ENCODE measurements at regions not wholly inside any gene's neighbourhood (a gene's known extent, or its start where the extent isn't known, plus 50 kb on each side); places are given as distances from the start of the nearest gene placed in this dataset.

DNA sequence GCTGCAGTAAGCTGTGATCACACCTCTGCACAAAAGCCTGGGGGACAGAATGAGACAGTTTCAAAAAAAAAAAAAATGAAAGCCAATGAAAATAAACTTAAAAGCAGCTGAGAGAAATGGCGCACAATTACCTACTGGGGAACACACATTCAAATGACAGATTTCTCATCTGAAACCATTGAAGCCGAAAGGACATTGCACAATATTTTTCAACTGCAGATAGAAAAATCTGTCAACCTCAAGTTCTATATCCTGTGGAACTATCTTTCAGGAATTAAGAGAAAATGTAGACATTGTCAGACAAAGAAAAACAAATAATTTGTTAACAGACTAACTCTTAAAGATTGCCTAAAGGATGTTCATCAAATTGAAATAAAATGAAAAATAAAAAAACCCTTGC is 442.8 kb downstream of the MATN1 start:
- DNase-seq, result no peak

DNA sequence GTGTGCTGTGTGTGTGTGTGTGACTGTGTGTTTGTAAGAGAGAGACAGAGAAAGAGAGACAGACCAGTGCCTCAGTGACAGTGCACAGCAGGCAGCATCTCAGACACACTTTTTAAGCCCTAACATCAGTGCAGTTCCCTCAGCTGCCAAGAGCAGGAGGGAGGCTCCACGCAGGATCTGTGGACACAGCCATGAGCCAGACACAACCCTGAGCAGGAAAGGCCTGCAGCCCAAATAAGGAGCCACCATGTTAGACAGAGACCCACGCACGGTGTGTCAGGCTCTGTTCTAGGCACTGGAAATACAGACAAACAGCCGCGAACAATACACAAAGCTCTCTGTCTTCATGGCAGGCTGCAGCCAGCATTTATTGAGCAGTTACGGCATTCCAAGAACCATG is 445.5 kb downstream of the MATN1 start:
- DNase-seq, result no peak

DNA sequence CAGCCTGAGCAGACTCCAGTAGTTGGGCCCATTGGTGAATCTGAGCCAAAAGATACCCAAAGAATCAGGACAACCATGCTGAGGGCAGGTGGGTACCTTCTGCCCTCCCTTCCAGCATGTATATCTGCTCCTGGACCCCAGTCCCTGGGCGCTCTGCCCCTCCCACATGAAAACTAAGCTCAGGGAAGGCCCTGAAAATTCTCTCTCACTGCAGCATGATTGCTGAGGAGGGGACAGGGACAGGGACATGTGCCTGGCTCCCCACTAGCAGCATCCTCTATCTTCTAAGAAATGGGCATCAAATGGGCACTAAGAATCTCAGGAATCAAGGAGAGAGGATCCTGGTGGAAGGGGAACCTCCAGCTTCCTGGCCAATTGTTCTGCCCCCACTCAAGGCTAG is 446.0 kb downstream of the MATN1 start:
- no peak for DNase-seq

DNA sequence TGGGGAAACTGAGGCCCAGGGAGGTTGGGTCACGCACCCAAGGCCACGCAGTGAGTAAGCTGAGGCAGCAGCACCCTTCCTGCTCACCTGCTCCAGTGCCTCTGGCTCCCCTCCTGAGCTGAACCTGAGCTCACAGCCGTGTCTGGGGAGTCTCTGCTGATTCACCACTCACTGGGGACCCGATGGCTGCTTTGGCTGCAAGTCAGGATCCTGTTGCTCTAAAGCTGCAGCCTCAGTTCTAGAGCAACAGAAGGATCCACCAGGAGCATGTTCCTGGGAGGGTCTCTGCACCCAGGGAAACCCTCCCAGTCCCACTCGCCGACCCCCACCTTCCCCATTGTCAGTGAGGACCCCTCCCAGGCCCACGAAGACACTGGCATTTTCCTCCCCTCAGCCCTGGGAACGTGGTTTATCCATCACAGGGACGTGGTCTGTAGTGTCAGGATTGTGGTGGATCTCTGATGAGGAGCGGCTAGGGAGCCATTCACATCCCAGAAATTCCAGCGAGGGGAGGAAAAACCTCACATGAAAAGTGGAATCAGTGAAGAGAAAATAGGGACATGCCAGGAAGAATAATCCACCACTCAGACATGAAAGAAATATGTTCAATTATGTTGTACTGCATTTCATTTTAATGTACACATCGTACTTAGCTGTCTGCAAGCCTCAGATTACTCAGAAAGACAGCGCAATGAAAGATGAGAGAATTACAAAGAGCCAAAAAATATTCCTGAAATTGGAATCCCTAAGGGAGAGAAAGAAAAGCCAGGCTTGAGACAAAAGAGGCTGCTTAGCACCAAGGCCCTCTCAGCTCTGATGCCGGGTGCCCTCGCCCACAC is 447.2 kb downstream of the MATN1 start:
- DNase-seq, result no peak

GRCh38 chr1:30274976-30275621 is 448.3 kb downstream of the MATN1 start:
- DNase-seq, result no peak

GRCh38 chr1:30274173-30274970 is 449.0 kb downstream of the MATN1 start:
- no peak for DNase-seq

- DNase-seq, result no peak
Measured at GRCh38 chr1:30273456-30273855, 449.9 kb downstream of the MATN1 start.

- DNase-seq, result no peak
Measured at GRCh38 chr1:30273021-30273325, 450.4 kb downstream of the MATN1 start.

DNA sequence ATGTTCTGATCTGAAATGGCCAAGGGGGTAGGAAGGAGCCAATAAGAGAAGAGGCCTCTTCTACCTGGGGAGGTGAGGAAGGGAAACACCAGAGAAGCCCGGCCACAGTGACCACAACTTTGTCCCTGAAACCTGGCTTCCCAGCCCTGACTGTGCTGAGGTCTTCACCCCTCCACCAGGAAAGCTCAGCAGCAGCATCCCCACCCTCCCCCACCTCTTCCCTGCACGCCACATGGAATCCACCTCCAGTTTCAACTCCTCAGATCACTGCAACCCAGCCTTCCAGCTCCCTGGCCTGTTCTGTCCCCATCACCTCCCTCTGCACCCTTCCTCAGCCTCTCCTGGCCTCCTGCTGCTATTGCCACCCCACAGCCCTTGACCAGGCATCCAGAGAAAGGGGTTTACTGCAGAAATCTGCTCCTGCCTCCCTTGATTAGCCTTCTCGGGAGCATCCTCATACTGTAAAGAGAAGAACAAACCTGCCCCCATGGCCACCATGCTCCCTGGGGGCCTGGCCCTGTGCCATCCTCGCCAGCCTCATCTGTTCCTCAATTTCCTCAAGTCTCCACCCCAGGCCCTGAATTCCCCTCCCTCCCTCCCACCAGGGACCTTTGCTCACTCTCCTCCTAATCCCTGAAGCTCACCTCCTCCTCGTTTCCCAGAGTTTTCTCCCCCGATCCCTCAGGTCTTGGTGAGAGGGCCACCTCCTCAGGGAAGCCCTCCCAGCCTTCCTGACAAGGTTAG is 450.9 kb downstream of the MATN1 start:
- no peak for DNase-seq

DNA sequence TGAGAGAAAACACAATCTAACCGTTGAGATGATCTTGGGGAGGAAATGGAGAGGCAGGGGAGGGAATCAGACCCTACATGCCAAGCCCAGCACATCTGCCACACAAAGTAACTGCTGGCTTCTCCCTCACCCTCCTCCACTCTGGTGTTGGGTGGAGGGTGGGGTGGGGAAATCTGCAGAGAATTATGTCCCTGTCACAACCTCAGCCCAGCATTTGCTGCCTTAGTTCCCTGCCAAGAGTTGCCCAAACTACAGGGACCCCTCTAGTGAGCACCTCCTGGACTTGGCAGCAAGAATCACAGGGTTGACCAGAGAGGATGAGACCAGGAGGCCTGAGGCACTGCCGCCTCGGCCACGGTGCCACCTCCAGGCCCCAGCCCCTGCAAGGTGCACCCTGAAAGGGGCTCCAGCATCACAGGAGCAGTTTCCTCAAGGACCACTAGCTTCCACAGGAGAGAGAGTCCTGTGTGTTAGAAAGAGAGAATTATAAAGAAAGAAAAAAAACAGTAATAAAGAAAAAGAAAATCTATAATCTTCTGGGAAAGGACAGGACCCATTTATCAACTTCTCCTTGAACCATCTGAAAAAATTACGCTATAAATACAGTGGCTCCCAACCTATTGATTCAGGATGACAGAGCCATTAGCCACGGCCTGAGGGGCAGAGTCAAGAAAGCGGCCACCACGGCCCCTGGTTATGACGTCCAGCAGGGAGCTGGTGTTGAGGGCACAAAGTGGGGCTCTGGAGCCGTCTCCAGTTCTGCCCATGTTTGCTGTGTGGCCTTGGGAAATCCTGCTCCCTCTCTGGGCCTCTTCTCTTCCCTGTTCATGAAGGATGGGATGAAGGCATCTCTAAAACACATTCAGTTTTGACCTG is 451.7 kb downstream of the MATN1 start:
- no peak for DNase-seq

DNA sequence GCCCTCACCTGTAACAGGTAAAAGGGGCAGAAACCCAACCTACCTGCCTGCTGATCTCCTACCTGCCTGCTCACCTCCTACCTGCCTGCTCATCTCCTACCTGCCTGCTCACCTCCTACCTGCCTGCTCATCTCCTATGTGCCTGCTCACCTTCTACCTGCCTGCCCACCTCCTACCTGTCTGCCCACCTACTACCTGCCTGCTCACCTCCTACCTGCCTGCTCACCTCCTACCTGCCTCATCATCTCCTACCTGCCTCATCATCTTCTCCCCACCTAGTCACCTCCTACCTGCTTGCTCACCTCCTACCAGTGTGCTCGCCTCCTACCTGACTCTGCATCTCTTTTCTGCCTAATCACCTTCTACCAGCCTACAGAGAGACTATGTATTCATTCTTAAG is 452.9 kb downstream of the MATN1 start:
- no peak for DNase-seq

GRCh38 chr1:30268923-30269666 is 454.3 kb downstream of the MATN1 start:
- DNase-seq, result no peak

- no peak for DNase-seq
Measured at GRCh38 chr1:30267856-30268255, 455.5 kb downstream of the MATN1 start.

GRCh38 chr1:30267046-30267445 is 456.3 kb downstream of the MATN1 start:
- no peak for DNase-seq

- DNase-seq, result no peak
Measured at GRCh38 chr1:30265127-30266070, 458.0 kb downstream of the MATN1 start.

DNA sequence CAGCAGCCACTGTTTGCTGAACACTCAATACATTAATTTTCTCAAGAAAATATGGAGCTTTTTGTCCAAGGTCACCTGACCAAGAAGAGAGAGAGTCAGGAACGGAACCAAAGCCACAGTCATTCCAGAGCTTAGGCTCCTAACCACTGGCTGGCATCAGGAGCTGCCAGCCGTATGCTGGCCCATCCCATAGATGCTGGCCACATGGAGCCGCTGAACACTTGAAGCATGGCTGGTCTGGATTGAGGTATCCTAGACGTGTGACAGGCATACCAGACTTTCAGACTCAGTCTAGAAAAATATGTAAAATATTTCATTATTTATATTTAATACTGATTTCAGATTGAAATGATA is 458.7 kb downstream of the MATN1 start:
- DNase-seq, result no peak

- DNase-seq, result no peak
Measured at GRCh38 chr1:30263888-30264671, 459.3 kb downstream of the MATN1 start.

- no peak for DNase-seq
Measured at GRCh38 chr1:30263405-30263804, 460.0 kb downstream of the MATN1 start.

GRCh38 chr1:30262158-30262557 is 461.2 kb downstream of the MATN1 start:
- DNase-seq, result no peak

GRCh38 chr1:30260318-30260717 is 463.1 kb downstream of the MATN1 start:
- DNase-seq, result no peak
